IPS DF 19.7 (cell line): ENCODE measurements at regions not wholly inside any gene's neighbourhood (a gene's known extent, or its start where the extent isn't known, plus 50 kb on each side); places are given as distances from the start of the nearest gene placed in this dataset.
A peak's percentile ranks its signal among the peaks of the same experiment; 100 is the strongest.

ENCODE experiments used
- DNase-seq: peaks from one replicate; pipeline ENCODE4 v3.0.0-alpha.2; 2013; ENCODE audit warnings: low read depth, low spot score

DNA sequence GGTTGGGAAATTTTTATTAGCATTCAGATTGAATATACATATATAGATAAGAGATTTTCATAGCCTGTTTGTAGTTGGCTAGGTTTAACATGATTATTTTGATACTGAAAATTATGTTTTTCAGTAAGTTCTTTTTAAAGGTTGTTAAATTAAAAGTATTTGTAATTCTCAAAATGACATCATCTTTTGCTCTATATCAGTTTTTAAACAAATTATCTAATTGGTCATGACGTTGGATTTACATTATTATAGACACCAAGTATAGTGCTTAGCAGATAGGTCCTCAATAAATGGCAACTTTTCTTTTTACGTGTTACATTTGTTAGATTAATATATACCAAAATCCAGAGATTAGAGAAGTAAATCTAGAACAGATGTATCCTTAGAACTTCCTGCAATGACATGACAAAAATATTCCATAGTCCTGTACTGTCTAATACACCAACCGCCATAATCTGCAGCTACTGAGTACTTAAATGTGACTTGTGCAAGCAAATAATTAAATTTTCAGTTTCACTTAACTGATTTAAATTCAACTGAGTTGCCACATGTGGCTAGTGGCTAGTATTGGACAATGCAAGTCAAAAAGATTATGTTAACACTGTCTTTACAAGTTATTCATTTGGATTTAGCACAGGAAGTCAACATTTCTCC, 1613.1 kb upstream of the TENM3 start:
- DNase-seq, result no peak

DNA sequence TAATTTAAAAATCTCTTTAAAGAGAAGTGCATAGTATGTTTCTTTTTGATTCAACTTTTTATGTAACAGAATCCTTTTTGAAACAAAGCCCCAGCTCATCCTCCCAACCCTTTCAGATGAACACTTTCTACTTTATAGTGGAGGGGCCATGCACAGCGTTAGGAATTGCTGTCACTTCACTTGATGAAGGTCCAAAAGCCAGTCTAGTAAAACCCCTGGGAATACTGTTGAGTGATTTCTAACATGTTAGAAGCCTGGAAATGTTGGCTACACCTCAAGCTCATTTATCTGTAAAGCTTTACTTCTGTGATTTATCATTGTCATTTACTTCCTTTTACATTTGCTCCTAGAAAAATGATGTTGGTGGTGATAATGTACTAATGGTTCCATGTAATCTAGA, 1608.9 kb upstream of the TENM3 start:
- DNase-seq, result no peak

DNA sequence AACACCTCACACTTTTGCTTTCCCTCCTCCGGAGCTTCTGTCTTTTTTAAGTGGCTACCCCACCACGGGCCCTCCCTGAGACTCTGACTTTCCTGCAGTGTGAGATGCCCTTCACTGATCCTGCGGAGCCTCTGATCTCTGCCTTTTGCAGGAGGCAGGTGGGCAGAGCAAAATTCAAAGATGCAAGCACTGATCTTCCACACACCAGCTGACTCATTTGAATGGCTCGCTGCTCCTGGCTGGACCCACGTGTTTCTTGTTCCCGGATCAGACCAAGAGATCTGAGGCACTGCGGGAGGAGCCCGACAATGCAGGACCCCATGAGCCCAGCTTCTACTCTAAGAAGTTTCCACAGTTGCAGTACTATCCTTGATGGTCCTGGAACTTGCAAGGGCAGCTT, 1607.9 kb upstream of the TENM3 start:
- no peak for DNase-seq

DNA sequence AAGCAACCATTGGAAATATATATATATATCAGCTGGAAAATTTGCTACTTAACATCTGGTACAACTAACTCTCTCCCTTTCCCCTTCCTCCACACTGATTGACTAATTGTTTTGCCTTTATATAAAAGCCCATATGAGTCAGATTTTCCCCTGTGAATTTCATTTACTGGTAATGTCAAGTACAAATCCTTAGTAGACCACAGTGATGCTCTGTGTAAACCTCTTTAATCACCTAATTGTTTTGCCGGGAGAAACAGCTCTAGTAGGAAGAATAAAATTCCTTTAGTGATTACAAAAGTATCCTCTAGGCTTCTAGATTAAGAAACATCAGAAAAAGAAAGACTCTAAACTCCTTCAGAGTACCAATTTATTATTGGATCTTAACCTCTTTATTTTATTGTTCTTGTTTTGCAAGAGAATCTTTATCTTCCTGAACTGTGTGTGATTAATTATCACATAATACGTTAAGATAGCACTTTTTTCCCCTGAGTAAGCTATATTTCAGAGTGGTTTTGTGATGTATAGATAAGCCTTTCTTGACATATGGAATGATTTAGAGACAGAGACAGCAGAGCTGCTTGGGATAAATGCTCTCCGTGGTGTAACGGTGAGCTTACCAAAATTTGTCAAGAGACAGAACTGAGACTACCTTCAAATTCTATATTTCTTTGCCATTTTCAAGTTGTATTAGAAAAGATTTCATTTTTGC, 1606.4 kb upstream of the TENM3 start:
- DNase-seq, result no peak

DNA sequence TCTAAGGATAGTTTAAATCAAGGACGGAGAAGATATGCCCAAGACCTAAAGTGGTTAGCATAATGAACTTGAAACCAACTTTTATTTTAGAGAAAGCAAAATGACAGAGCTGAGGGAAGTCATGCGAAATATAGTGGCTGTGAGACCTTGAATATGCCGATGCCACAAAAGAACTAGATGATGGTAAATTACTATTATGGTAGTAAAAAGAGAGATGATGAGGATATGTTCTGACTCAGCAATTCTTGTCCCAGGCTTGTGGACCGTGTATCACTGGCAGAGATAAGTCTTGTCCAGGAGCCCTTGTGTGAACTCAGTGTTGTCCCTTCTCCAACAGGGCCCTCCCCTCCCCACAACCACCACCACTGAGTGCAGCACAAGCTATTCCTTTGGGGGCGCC, 1605.6 kb upstream of the TENM3 start:
- DNase-seq, result no peak

DNA sequence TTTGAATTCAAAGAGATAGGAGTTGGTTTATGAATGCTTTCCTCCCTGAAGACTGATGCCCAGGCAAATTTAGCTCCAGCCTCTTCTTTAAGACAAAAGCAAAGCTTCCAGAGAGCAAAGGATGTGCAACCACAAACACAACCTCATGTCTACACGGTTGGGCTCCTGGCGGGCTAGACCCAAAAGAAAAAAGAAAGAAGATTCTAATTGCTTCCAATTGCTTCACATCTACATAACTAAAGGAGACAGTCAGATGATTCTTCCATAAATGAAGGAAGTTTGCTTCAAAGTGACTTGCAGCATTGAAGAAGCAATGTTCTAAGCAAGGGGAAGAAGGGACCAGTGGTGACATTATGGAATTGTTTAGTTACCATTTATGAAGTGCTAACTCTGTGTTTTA, 1603.0 kb upstream of the TENM3 start:
- peak; percentile 52 for DNase-seq

DNA sequence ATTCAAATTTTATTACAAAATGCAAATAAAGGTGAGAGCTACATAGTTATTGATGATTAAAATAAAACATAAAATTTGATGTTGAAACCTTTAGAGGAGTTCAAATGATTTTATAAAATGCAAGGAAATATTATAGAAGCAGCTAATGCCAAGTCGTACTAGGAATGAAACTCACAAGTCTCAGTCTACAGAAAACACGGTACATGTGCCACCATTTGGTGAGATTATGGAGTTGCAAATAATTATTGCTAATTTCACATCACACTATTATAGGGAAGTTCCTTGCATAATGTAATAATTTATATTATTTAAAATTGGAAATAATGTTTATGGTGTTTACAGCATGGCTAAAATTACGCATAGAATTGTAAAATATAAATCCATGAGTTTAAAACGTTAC, 1601.7 kb upstream of the TENM3 start:
- no peak for DNase-seq

DNA sequence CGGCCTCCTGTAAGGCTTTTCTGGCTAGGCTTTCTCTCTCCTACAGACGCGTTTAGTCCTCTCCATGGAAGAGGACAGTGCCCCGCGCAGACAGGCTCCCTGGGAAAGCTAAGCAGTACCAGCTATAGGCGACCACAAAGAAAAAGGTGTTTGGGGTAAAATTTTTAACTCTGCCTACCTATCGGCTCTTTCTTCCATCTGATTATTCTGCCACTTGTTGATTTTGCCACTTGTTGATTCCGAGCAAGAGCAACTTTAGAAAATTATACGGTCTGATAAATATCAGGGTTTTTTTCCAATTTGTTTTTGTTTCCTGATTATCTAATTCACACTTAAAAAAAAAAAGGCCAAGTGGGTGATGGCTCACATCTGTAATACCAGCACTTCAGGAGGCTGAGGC, 1600.5 kb upstream of the TENM3 start:
- DNase-seq, result no peak

DNA sequence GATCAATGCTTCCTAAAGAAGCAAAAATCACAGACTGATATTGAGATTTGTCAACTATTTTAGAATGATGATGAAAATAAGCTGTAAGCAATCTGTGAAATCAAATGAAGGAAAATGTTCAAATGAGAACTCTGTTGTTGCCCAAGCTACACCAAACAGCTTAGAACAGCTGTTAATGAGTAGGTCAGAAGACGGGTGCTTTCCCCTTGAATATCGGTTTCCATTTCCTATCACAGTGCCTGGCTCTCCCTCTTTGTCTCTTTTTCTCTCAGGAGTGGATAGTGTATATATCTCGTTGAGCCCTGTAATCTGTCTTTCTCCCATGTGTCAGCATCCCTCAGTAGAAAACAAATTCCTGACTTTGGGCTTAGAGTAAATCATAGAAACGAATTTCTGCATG, 1592.9 kb upstream of the TENM3 start:
- DNase-seq, result no peak

DNA sequence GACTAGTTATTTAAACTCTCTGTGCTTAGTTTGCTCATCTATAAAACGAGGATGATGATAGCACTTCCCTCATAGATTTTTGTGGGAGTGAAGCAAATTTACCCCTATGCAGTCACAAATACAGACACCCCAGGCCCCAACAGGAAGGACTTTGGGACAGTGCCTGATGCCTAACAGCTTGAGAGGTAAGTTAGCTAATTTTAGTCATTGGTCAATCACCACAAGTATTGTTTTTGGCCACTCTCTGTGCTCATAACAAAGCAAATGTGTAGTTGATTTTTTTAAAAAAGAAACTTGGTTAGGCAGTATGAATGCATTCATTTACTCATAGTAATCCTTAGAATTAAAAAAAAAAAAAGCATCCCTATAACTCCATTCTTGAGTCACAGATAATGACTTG, 1590.7 kb upstream of the TENM3 start:
- no peak for DNase-seq

DNA sequence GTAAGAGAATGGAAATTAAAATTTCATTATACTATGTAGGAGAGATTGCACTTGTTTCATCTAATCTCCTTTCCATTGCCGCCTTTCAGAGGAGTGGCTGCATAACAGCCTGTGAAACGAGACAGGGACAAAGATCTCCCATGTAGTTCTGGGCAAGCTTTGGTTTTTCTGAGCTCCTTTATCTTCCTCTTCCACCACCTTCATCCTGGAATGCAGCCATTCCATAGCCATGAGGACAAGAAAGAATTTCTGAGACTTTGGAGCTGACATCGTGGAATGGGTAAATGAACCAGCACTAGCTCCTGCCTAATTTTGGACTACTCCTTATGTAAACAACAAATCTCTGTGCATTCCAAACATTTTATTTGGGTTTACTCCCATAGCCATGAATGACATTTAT, 1587.3 kb upstream of the TENM3 start:
- DNase-seq, result no peak

DNA sequence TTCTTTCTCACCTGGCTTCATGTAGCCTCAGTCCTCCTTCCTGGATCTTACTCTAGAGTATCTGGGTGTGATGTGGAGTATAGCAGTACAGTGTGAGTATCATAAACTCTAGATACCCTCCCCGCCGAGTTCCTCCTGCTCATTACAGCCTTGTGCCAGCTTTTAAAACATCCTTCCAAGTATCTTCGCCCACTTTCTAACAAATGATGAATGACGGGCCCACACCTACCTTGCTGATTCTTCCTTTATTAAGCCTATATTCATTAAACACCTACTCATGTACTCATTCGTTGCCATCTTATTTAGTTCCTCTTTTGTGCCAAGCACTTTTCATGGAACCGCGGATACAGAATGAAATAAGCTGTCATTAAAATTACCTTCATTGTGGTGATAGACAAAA, 1585.3 kb upstream of the TENM3 start:
- DNase-seq, result no peak

DNA sequence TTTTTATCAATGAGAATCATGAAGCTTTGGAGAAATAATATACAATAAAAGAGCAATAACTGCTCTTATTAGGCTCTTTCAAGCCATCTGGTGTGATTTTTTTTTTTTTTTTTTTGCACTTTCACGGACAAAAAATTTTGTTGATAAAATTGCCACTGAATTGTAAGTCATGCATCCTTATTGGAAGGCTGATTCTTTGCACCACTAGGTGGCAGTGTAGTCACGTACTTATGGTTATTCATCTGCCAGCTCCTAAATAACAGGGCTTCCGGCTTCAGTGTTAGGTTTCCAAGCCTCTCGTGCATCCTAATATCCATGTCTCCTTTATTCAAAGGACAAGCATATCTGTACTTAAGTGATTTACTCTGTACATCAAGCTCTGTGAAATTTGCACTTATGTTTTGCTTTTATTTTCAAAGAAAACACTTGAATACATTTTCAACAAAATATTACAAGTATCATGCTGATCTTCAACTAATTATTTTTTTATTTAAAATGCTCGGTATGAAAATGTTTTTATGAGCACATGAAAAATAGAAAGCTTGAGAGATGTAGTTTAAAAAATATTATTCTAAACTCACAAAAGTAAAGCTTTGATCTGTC, 1578.3 kb upstream of the TENM3 start:
- DNase-seq, result peak; percentile 57

DNA sequence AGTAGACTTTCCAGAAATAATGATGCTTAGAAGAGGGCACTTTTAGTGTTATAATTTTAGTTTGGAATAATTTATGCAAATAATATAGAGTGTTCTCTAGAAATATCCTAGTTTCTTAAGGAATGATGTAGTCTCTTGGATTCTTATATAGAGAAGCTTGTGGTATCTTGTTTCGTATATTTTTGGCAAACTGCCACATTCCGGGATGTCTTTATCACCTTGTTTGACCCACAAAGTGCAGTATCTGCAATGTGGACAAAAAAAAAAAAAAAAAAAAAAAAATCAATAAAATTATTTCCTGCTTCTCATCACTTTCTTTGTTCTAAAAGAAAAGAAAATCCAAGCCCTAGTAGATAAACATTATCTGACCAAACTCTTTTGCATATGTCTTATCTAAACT, 1577.7 kb upstream of the TENM3 start:
- DNase-seq, result no peak

DNA sequence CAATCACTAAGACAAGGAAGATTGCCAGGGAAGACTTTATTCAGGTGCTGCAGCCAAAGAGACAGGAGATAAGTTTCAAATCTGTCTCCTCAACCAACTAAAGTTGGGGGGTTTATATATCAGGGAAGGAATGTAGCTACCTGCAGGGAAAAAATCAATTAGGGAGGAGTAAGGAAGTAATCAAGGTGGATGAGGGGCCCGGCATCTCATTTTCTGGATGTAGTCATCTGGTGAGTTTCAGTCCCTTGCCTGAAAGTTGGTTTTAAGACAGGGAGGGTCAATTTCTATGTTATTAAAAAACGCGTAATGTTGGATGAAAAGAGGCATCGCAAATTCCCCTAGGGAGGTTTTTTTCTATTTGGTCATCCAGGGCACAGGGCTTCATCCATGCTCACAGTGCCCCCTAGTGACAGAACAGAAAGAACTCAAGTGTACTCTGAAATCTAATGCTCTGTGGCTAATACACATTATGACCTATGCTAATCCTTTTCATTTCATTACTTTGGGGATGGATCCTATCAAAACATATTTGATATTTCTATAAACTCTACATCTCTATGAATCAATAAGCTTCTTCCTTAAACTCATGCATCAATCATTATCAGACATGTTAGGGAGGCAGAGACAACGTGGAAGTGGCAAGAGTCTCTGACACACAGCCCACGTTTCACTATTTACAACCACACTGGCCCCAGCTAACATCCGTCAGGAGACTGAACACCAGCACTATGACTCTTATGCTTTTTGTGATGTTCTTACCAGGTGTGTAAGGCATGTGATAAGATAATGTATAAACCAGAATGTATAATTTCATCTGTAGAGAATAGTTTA, 1577.0 kb upstream of the TENM3 start:
- DNase-seq, result peak; percentile 12

DNA sequence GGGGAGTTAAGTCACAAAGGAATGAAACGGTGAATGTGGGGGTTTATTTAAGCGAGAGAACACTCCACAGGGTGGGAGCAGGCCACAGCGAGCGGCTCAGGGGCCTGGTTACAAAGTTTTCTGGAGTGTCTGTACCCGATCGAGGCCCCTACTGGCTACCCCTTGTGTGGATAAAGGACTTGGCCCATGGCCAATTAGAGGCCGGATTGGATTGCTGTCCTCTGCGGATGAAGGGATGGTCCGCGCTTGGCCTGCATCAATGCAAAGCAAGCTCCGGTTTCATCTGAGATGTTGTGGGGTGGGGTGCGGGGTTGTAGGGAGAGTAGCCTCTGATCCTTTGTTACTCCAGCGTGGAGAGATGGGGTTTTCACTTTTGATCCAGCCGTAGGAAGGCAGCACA, 1574.5 kb upstream of the TENM3 start:
- DNase-seq, result no peak

DNA sequence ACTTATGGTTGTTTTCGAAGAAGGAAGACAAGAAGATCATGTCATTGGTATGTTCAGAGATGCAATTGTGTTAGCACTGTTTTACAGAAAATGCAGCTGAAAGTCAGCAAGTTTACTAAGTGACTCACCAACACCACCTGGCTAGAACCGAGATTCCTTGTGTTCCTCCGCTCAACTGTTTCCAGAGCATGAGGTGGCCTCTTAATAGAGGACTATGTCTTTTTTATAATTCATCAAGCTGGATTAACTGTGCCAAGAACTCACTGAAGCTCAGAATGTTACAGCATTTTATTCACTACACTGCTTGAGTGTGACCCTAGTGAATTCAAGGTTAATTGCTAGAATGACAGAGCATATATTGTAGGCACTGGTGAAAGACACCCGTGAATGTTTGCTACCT, 1573.5 kb upstream of the TENM3 start:
- no peak for DNase-seq

DNA sequence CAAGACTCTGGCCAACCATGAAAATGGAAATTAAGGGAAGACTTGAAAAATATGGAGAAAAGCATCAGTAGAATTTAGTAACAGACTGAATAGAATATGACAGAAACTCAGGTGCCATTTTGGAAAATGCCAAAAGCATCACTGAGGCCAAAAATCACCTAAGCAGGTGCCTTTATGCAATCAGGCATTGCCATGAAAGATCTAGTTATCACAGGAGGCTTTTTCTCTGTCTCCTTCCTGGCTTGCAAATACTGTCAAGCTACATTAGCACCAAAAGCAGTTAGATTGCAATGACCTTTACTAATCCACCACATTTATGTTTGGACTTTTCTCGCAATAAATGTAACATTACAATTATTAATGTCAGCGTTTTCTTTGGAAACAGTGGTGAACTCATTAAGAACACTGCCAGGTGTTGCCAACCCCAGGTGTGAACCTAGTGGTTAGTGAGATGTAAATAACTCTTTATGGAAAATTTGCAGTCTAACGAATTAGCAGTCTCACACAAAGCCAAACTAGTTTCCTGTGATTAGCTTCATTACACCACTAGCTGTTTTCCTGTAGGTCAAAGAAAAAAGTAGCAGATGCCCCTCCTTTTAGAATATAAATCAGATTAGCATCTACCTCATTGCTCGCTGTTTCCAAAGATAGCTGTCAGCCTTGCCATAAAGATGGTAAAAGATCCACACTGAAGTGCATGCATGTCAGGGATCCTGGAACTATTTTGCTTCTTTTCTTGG, 1568.4 kb upstream of the TENM3 start:
- no peak for DNase-seq

DNA sequence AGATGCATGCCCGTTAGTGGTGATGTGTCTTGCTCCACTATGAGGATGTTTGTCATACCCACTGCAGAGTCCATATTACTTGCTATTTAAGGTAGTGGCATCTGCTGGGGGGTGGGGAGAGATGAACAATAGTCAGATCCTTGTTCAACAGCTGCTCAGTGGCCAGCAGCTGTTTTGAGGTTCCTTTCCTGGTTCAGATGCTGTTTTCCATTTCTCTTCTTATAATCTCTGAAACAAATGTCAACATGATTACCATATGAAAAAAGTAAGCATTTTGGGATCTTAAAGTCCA, 1567.9 kb upstream of the TENM3 start:
- no peak for DNase-seq

DNA sequence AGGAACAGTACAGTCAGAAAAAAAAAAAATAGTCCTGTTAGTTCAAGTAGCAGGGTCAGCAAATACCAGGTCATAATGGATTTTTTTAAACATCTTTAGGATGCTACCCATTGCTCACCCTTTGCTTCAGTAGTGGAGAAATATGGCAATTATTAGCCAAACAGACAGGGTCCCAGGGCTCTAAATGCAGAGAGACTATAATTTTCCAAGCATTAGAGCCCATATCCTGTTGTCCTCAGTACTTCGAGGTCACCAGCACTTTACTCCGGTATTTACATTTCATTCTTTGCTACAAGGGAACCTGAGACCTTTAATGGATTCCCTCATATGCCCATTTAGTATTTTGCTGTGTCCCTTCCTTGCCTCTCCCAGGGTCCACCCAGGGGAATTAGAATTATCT, 1562.9 kb upstream of the TENM3 start:
- DNase-seq, result no peak

DNA sequence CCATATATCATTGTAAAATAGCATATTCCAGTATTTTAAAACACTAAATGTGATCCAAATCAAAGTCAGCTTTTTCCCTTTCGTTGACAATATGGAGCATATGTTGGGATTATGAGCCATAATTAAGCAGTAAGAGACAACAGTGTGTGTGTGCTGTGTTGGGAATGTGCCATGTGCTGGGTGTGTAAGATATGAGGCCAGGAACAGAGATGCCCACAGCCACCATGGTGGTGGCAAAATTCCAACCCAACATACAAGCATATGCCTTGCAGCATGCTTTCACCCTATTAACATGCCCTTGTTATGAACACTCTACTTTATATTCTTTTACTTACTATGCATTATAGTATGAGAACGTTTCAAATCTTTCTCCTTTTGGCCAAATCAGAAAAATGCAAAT, 1560.4 kb upstream of the TENM3 start:
- no peak for DNase-seq

DNA sequence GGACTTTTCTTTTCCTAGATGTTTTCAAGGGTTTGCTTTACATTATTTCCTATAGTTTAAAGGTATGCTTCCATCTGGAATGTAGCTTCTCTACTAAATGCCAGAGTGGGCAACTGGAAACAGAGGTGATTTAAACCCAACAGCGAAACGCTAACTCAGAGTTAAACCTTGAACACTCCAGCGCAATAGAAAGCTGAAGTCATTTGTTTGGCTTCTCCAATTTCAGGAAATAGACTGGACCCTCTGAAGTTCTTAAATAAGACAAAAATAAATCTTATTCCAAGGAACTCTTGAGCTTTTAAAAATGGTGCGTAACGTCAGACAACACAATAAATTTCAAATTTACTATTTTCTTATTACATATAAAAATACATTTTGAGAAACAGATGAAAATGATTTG, 1560.0 kb upstream of the TENM3 start:
- no peak for DNase-seq
